ENCODE measurements at regions not wholly inside any gene's neighbourhood (a gene's known extent, or its start where the extent isn't known, plus 50 kb on each side); places are given as distances from the start of the nearest gene placed in this dataset.

DNA sequence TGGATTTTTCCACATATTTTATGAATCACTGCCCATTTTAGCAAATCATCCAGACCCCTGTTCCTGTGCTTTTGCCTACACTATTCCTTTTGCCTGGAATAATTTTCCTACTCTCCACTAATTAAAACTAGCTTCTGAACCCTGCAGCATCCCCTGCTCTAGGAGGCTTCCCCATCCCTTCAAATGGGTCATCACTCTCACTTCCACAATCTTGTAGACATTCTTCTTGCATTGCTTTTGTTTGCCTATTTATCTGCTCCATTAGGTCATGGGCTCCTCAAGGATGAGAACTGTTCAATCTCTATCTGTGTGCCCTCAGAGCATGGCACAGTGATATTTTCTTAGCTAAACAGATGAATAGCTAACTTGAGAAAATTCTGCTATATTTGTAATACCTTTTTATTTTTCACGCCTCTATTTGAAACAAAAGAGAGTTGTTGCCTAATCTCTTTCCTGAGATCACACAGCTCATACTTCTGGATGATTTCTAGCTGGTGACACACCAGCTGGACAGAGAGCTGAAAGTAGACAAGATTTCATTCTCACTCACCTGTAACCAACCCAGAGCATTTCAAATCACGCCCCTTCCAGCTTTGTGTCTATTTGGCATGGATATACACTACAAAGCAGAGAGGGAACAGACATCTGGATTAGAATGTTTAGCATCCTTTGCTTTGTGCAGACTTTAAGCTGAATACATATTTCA lies 466.0 kb downstream of the FOXO1 start:
- H3K27me3 ChIP-seq: no peaks in the 10 kb centered on the region
- DNase-seq: no peak
- H3K36me3 ChIP-seq: peaks cover 0 to 6% (median 0%) of the 10 kb centered on the region in 4 donors
- no peak for ATAC-seq
- intact Hi-C loops (cut with DNase I): no loop called here
- H3K27ac ChIP-seq: no peak overlapping the region
- WGBS (ENCODE audit: insufficient coverage, low coverage, low lambda C conversion rate, missing lambda C conversion rate): 92% methylated on average over 2 of the region's 2 CpGs
- H3K4me3 ChIP-seq: no peak overlapping the region
- no peak for TF ChIP-seq POLR2A (IDR thresholded peaks at IDR 0.05)
- TF ChIP-seq, protein P1, sequence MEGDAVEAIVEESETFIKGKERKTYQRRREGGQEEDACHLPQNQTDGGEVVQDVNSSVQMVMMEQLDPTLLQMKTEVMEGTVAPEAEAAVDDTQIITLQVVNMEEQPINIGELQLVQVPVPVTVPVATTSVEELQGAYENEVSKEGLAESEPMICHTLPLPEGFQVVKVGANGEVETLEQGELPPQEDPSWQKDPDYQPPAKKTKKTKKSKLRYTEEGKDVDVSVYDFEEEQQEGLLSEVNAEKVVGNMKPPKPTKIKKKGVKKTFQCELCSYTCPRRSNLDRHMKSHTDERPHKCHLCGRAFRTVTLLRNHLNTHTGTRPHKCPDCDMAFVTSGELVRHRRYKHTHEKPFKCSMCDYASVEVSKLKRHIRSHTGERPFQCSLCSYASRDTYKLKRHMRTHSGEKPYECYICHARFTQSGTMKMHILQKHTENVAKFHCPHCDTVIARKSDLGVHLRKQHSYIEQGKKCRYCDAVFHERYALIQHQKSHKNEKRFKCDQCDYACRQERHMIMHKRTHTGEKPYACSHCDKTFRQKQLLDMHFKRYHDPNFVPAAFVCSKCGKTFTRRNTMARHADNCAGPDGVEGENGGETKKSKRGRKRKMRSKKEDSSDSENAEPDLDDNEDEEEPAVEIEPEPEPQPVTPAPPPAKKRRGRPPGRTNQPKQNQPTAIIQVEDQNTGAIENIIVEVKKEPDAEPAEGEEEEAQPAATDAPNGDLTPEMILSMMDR (IDR thresholded peaks at IDR 0.05): no peak
- no peaks in the 10 kb centered on the region for H3K9me3 ChIP-seq
- H3K4me1 ChIP-seq: no peaks in the 10 kb centered on the region

DNA sequence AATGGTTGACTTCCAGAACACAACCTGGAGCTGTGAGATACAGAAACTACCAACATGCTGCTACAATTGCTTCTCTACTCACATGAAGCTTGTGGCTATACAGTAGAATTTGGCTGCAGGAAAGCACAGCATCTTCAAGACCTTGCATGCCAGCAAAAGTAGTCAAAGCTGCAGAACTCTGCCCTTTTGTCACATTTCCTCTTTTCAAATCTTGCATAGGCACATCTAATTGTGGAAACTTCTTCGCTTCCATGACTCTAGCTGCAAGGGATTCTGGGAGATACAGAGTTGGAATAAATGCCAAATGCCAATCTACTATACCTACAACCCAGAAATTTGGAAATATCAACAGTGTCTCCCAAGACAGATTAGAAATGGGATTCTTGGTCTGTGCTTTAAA lies 462.2 kb downstream of the FOXO1 start:
- Histone ChIP-seq H3K36me3 (peaks cover 0 to 6% (median 0%) of the 10 kb centered on the region in 4 donors), H3K27ac (no peak overlapping the region), H3K4me1 (no peaks in the 10 kb centered on the region), H3K27me3 (no peaks in the 10 kb centered on the region), H3K4me3 (no peak overlapping the region), H3K9me3 (no peaks in the 10 kb centered on the region)
- ATAC-seq (no peak), DNase-seq (no peak)
- TF ChIP-seq, protein P1 (IDR thresholded peaks at IDR 0.05): no peak
- TF ChIP-seq POLR2A (IDR thresholded peaks at IDR 0.05): no peak
- intact Hi-C loops (cut with DNase I): no loop called here
- no CpG with 5 or more reads among the region's 1 CpG for WGBS (ENCODE audit: insufficient coverage, low coverage, low lambda C conversion rate, missing lambda C conversion rate)

DNA sequence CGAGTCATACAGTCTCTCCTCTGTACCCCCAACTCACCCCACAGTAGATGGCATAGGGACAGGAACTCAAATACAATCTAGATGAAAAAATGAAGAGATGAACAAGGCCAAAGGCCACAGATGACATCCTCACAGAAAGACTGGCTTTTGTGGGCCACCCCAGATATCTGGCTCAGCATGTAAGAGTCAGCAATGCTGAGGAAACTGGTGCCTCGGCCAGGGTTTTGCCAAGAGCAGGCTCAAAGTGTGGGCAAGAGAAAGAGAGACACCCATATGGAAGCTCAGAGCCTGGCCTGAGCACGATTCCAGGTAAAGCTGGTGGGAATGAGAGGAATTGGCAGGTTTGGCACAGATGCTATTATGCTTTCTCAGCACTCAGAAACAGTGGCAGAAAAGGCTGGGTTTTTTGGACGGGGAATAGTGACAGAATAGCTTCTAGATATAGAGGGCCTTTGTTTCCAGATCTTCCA lies 460.6 kb downstream of the FOXO1 start:
- Histone ChIP-seq H3K27me3 (no peaks in the 10 kb centered on the region), H3K9me3 (no peaks in the 10 kb centered on the region), H3K4me1 (no peaks in the 10 kb centered on the region), H3K4me3 (no peak overlapping the region), H3K27ac (no peak overlapping the region), H3K36me3 (peaks cover 0 to 6% (median 0%) of the 10 kb centered on the region in 4 donors)
- intact Hi-C loops (cut with DNase I): no loop called here
- TF ChIP-seq POLR2A (IDR thresholded peaks at IDR 0.05): no peak
- TF ChIP-seq, protein P1 (IDR thresholded peaks at IDR 0.05): no peak
- ATAC-seq: no peak
- 88% methylated on average over 2 of the region's 4 CpGs for WGBS (ENCODE audit: insufficient coverage, low coverage, low lambda C conversion rate, missing lambda C conversion rate)
- no peak for DNase-seq

DNA sequence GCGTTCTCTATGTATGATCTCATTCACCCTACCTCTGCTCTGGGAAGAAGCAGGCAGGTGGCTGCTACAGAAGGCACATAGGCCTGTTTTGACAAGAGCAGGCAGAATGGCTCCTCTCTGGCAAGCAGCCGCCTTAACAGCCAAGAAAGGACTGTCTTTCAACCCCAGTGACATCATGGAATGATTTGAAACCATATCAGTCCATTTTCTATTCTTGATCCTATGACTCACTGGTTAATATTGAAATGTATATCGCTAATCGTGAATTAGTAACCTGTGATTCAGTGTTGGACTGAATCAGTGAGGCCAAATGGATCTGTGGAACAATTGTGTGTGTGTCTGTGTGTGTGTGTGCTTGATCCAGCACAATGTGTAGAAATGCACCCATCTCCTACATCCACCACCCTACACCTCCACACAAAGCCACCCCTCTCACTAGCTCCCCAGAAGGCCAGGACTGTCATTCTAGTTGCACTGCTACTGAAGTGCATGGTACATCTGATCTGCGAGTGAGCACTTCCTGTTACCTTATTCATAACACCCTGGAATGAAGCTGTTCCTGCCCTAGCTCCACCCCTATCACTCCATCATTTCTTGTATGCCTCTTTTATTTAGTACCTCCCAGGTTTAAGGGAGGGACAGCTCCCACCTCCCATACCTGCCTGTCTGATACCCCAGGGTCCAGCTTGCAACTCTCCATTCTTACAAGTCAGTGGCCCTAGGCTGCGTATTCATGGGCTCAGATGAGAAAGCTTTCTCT lies 460.0 kb downstream of the FOXO1 start:
- Histone ChIP-seq H3K27ac (peak overlapping the region in 1 of 3 donors; percentile 37), H3K9me3 (no peaks in the 10 kb centered on the region), H3K27me3 (no peaks in the 10 kb centered on the region), H3K36me3 (peaks cover 0 to 6% (median 0%) of the 10 kb centered on the region in 4 donors), H3K4me1 (no peaks in the 10 kb centered on the region), H3K4me3 (no peak overlapping the region)
- intact Hi-C loops (cut with DNase I): no loop called here
- ATAC-seq (peak; percentile 26 to 43 (median 32)), DNase-seq (no peak)
- WGBS (ENCODE audit: insufficient coverage, low coverage, low lambda C conversion rate, missing lambda C conversion rate): 60% methylated on average over 5 of the region's 6 CpGs
- TF ChIP-seq POLR2A (IDR thresholded peaks at IDR 0.05): no peak
- TF ChIP-seq, protein P1 (IDR thresholded peaks at IDR 0.05): no peak

Measured in right lobe of liver (tissue), 6 donors.